Activated T-cell treated with anti-CD3 and anti-CD28 coated beads, Interleukin-2, amount 50 U/mL, for 72 hours (primary cell): ENCODE measurements at regions not wholly inside any gene's neighbourhood (a gene's known extent, or its start where the extent isn't known, plus 50 kb on each side); places are given as distances from the start of the nearest gene placed in this dataset.
A peak's percentile ranks its signal among the peaks of the same experiment; 100 is the strongest.

Source experiments
- ATAC-seq, 2 donors: fragments of 150-1000 bp; cut with Tn5 transposase; replicated peaks in 1 of 2; 2 replicates each; pipeline ENCODE4 v1.10.0; 2021; ENCODE audit warnings: moderate library complexity in 2 of 2, mild to moderate bottlenecking in 1 of 2
- DNase-seq, 2 donors: peaks; one replicate each; pipeline ENCODE4 v3.0.0; 2021 to 2022; ENCODE audit warnings: mixed read lengths in 1 of 2
- H3K27ac Mint-ChIP-seq: one replicate; pipeline ENCODE4 v1.8.0; 2022; ENCODE audit warnings: mild to moderate bottlenecking, moderate library complexity, mixed read lengths
- H3K27me3 Mint-ChIP-seq: one replicate; pipeline ENCODE4 v1.8.0; 2022; ENCODE audit warnings: low read depth, mixed read lengths
- H3K36me3 Mint-ChIP-seq, 2 donors: one replicate each; pipeline ENCODE4 v1.8.0; 2022; ENCODE audit warnings: mixed read lengths in 2 of 2, mild to moderate bottlenecking in 1 of 2; ENCODE audit not compliant: insufficient read depth in 2 of 2
- H3K4me1 Mint-ChIP-seq: one replicate; pipeline ENCODE4 v1.8.0; 2022; ENCODE audit warnings: low read depth, mixed read lengths
- H3K4me3 Mint-ChIP-seq, 2 donors: one replicate each; pipeline ENCODE4 v1.8.0; 2022; ENCODE audit warnings: mild to moderate bottlenecking in 2 of 2, mixed read lengths in 2 of 2, moderate library complexity in 2 of 2
- H3K9me3 Mint-ChIP-seq, 2 donors: one replicate each; pipeline ENCODE4 v1.8.0; 2022; ENCODE audit warnings: mixed read lengths in 2 of 2

GRCh38 chr4:23130845-23131244 lies 438.1 kb downstream of the GBA3 start:
- H3K27me3 Mint-ChIP-seq: no peaks in the 10 kb centered on the region
- DNase-seq: no peak
- H3K4me3 Mint-ChIP-seq: no peak overlapping the region
- no peaks in the 10 kb centered on the region for H3K36me3 Mint-ChIP-seq
- no peaks in the 10 kb centered on the region for H3K4me1 Mint-ChIP-seq
- H3K9me3 Mint-ChIP-seq: peaks cover 0 to 2% of the 10 kb centered on the region in 2 donors
- H3K27ac Mint-ChIP-seq: no peak overlapping the region
- ATAC-seq: no peak

GRCh38 chr4:23125118-23125517 lies 432.4 kb downstream of the GBA3 start:
- Mint-ChIP-seq H3K36me3 (no peaks in the 10 kb centered on the region), H3K9me3 (peaks cover 0 to 2% of the 10 kb centered on the region in 2 donors), H3K27ac (no peak overlapping the region), H3K4me3 (no peak overlapping the region), H3K27me3 (no peaks in the 10 kb centered on the region), H3K4me1 (no peaks in the 10 kb centered on the region)
- no peak for ATAC-seq
- DNase-seq: no peak

DNA sequence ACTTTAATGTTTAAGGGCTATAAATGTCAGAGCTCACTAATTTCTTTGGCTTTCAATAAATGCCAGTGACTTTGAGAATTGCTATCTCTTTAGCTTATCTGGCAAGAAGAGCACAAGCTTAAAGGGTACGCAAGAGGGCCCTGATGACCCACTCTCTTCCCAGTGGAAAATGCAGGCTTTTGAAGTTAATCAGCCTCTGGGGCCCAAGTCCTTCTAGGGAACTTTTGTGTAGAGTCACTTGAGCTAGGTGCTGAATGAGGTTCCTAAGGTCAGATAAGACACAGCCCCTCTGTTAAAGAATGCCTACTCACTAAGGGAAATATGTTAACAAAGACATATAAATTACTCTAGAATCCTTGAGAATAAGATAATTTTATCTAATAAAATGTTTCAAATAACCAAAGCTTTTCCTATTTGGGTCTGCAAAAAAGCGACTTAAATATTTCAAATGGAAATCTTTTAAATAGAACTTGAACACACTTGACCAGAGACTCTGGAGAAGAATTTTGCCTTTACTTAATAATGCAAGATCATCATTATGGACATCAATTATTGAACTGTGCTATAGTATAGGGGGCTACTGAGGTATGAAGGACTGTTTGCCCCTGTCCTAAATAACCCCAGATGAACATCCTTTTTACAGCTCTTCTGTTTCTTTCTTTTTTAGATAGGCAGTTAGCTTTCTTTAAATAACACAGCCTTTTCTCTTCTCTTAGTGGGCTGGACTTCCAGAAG lies 430.1 kb downstream of the GBA3 start:
- H3K4me3 Mint-ChIP-seq: no peak overlapping the region
- no peaks in the 10 kb centered on the region for H3K4me1 Mint-ChIP-seq
- DNase-seq (no peak), ATAC-seq (no peak)
- H3K27me3 Mint-ChIP-seq: no peaks in the 10 kb centered on the region
- H3K9me3 Mint-ChIP-seq: no peaks in the 10 kb centered on the region
- no peaks in the 10 kb centered on the region for H3K36me3 Mint-ChIP-seq
- H3K27ac Mint-ChIP-seq: no peak overlapping the region

- DNase-seq (no peak), ATAC-seq (no peak)
- H3K36me3 Mint-ChIP-seq: no peaks in the 10 kb centered on the region
- no peaks in the 10 kb centered on the region for H3K9me3 Mint-ChIP-seq
- H3K27ac Mint-ChIP-seq: no peak overlapping the region
- H3K4me3 Mint-ChIP-seq: no peak overlapping the region
- no peaks in the 10 kb centered on the region for H3K4me1 Mint-ChIP-seq
- H3K27me3 Mint-ChIP-seq: no peaks in the 10 kb centered on the region
These were observed 427.6 kb downstream of the GBA3 start for GRCh38 chr4:23120374-23120773.

DNA sequence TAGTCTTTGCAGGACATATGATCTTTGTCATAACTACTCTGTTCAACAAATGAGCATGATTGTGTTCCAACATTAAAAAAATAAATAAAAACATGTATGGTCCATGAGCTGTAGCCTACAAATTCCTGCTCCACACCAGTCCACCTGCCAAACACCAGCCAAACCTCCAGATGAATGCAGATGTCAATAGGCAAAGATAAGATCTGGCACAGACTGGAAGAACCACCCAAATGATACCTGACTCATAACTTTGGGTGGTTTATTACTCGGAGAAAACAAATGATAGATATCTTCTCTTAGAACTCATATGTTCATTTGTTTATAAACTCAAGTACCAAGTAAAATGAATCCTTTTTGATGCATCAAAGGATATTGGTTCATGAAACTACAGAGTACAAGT lies 425.1 kb downstream of the GBA3 start:
- Mint-ChIP-seq H3K27me3 (no peaks in the 10 kb centered on the region), H3K27ac (no peak overlapping the region), H3K9me3 (peaks cover 2 to 3% of the 10 kb centered on the region in 2 donors), H3K36me3 (no peaks in the 10 kb centered on the region), H3K4me1 (no peaks in the 10 kb centered on the region), H3K4me3 (no peak overlapping the region)
- DNase-seq (no peak), ATAC-seq (no peak)

- ATAC-seq (peak; percentile 32 to 56), DNase-seq (no peak)
- Mint-ChIP-seq H3K27me3 (no peaks in the 10 kb centered on the region), H3K27ac (no peak overlapping the region), H3K4me3 (no peak overlapping the region), H3K36me3 (no peaks in the 10 kb centered on the region), H3K9me3 (peaks cover 2 to 3% of the 10 kb centered on the region in 2 donors), H3K4me1 (no peaks in the 10 kb centered on the region)
These were observed 421.8 kb downstream of the GBA3 start for GRCh38 chr4:23114538-23114937.

DNA sequence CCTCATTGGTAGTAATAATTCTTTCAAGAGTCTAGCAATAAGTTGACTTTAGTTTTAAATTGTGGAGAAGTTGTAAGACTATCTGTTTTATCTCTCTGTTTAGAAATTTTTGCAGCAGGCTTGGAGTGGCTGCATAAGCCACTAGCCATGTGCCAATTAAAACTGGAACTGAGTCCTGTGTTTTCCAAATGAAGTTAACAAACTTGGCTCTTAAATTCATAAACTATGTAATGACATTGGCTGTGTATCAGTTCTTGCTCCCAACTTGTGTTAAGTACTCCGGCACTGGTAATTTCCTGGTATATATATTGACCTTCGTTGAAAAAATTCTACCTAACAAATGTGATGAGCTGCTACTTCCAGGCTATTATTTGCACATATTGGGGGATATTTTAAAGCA lies 420.4 kb downstream of the GBA3 start:
- Mint-ChIP-seq H3K27me3 (no peaks in the 10 kb centered on the region), H3K9me3 (peaks cover 2 to 3% of the 10 kb centered on the region in 2 donors), H3K4me3 (no peak overlapping the region), H3K27ac (no peak overlapping the region), H3K4me1 (no peaks in the 10 kb centered on the region), H3K36me3 (no peaks in the 10 kb centered on the region)
- no peak for DNase-seq
- no peak for ATAC-seq

GRCh38 chr4:23106516-23106915 lies 413.8 kb downstream of the GBA3 start:
- no peak for ATAC-seq
- Mint-ChIP-seq H3K4me1 (no peaks in the 10 kb centered on the region), H3K27me3 (no peaks in the 10 kb centered on the region), H3K36me3 (no peaks in the 10 kb centered on the region), H3K9me3 (peaks cover 0 to 3% of the 10 kb centered on the region in 2 donors), H3K27ac (no peak overlapping the region), H3K4me3 (no peak overlapping the region)
- no peak for DNase-seq

DNA sequence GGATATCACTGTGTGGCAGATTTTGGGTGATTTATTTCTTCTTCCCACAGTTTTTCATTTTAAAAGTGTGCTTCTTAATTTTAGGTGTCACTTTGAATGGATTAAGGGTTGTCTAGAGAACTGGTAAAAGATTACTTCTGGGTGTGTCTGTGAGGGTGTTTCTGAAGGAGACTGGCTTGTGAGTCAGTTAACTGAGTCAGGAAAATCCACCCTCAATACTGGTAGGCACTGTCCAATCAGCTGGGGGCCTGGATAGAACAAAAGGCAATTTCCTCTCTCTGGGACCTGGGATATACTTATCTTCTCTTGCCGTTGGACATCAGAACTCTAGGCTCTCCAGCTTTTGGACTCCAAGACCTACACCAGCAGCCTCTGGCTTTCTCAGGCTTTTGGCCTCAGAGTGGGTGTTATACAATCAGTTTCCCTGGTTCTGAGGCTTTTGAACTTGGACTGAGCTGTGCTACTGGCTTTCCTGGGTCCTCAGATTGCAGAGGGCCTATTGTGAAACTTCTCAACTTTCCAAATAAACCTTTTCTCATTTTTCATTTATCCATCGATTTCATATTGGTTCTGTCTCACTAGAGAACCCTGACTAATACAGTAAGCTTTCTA lies 413.1 kb downstream of the GBA3 start:
- Mint-ChIP-seq H3K27ac (no peak overlapping the region), H3K9me3 (peaks cover 0 to 5% of the 10 kb centered on the region in 2 donors), H3K27me3 (no peaks in the 10 kb centered on the region), H3K36me3 (no peaks in the 10 kb centered on the region), H3K4me3 (no peak overlapping the region), H3K4me1 (no peaks in the 10 kb centered on the region)
- ATAC-seq (no peak), DNase-seq (no peak)

DNA sequence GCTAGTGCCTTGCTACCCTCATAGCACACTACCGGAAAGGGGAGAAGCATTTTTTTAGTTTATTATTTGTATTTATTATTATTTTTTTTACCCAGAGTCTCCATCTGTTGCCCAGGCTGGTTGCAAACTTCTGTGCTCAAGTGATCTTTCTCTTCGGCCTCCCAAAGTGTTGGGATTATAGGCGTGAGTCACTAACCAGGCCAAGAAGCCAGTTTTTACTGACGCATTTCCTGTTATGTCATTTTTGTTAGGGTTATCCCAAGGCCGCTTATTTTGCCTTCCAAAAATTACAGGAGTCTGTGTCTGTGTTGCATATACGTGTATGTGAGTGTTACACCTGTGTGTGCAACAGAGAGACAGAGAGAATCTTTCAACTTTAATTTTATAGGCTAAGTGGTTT lies 404.5 kb downstream of the GBA3 start:
- Mint-ChIP-seq H3K36me3 (no peaks in the 10 kb centered on the region), H3K4me1 (no peaks in the 10 kb centered on the region), H3K27ac (no peak overlapping the region), H3K27me3 (no peaks in the 10 kb centered on the region), H3K4me3 (no peak overlapping the region), H3K9me3 (peaks cover 6 to 9% of the 10 kb centered on the region in 2 donors)
- no peak for ATAC-seq
- no peak for DNase-seq

- Mint-ChIP-seq H3K27ac (no peak overlapping the region), H3K4me3 (no peak overlapping the region), H3K27me3 (no peaks in the 10 kb centered on the region)
These were observed 399.0 kb downstream of the GBA3 start for GRCh38 chr4:23091711-23092110.

GRCh38 chr4:23085249-23085568 lies 392.5 kb downstream of the GBA3 start:
- Mint-ChIP-seq H3K4me3 (no peak overlapping the region), H3K36me3 (peaks cover 3 to 7% of the 10 kb centered on the region in 2 donors), H3K27me3 (no peaks in the 10 kb centered on the region), H3K9me3 (peaks cover 5 to 14% of the 10 kb centered on the region in 2 donors), H3K27ac (no peak overlapping the region), H3K4me1 (no peaks in the 10 kb centered on the region)
- DNase-seq (no peak), ATAC-seq (no peak)

More at GRCh38 chr4:23091711-23092110, 399.0 kb downstream of the GBA3 start:
- DNase-seq: no peak
- no peaks in the 10 kb centered on the region for H3K4me1 Mint-ChIP-seq
- peaks cover 4 to 8% of the 10 kb centered on the region in 2 donors for H3K9me3 Mint-ChIP-seq
- ATAC-seq: no peak
- H3K36me3 Mint-ChIP-seq: no peaks in the 10 kb centered on the region

- Mint-ChIP-seq H3K36me3 (peaks cover 3 to 7% of the 10 kb centered on the region in 2 donors), H3K4me1 (no peaks in the 10 kb centered on the region), H3K4me3 (no peak overlapping the region), H3K27ac (no peak overlapping the region), H3K27me3 (no peaks in the 10 kb centered on the region), H3K9me3 (peaks cover 5 to 14% of the 10 kb centered on the region in 2 donors)
- DNase-seq (no peak), ATAC-seq (no peak)
These were observed 392.0 kb downstream of the GBA3 start for GRCh38 chr4:23084559-23085248.
